HG02870 (cell line): ENCODE measurements at regions not wholly inside any gene's neighbourhood (a gene's known extent, or its start where the extent isn't known, plus 50 kb on each side); places are given as distances from the start of the nearest gene placed in this dataset.

Experiments used
- ATAC-seq: cut with Tn5 transposase; IDR thresholded peaks from one replicate; pipeline ENCODE4 v1.9.1; 2021; ENCODE audit warnings: mild to moderate bottlenecking, moderate library complexity; ENCODE audit not compliant: unreplicated experiment

DNA sequence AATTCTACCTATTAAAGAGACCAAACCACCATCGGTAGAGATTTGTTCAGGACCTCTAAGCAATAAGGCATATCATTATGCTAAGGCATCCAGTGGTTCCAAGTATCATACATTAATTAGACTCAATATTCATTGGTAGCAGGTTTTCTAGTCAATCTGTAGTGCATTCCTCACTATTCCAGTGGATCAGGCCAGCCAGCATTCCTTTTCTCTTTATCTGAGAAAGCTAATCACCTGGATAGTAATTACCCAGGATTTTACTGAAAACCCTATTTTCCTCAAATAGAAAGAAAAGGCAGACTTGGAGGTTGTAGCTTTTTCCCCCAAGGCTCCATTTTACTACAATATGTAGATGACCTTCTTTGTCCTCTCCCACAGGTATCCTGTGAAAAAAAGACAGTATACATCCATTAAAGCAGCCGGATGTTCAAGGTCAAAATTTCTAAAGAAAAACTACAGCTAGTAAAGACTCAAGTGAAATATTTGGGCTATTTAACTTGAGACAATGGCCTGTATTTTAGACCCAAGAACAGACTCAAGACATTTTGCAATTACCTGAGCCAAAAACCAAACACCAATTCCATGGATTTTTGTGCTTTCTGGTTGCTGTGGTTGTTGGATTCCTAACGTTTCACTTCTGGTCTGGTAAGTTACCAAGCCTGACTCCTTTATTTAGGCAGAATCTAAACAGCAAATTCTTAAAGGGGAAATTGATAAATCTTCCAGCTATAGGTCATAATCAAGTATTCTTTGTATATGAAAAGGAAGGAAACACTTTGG is 149.1 kb upstream of the MOCS1 start:
- no peak for ATAC-seq

GRCh38 chr6:40082278-40083043 is 148.2 kb upstream of the MOCS1 start:
- ATAC-seq = no peak

DNA sequence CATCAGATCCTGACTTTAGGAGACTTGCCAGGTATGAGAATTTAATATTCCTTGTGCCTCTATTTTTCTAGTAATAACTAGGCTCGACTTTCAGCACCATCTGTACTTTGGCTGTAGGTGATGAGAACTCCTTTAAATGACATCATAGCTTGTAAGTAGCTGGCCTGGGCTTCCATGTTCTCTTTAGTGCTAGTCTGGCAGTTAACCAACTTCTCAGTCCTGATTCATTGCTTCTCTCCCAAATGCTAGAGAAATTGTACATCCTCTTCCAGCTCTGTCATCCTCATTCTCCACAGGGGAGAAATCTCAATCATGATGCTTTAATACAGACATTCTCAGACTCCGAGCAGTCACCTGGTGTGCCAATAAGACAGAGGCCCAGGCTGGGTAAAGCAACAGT is 143.5 kb upstream of the MOCS1 start:
- ATAC-seq = no peak

DNA sequence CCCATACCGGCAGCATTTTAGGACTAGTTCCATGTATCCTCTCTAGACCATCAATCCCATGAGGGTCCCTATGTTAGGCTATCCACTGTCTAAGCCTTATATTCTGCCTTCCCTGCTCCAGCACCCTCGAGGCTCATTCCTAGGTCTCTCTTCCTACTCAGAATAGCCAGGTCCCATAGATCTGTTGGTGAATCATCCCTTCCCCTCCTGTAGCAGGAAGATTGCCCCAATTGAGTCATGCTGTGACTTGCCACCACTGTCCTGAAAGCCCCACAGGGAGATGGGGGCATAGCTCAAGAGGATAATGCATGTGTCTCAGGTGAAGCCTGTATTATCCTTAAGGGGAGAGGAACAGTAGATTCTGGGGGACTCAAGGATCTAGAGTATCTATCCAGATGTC is 143.1 kb upstream of the MOCS1 start:
- no peak for ATAC-seq

DNA sequence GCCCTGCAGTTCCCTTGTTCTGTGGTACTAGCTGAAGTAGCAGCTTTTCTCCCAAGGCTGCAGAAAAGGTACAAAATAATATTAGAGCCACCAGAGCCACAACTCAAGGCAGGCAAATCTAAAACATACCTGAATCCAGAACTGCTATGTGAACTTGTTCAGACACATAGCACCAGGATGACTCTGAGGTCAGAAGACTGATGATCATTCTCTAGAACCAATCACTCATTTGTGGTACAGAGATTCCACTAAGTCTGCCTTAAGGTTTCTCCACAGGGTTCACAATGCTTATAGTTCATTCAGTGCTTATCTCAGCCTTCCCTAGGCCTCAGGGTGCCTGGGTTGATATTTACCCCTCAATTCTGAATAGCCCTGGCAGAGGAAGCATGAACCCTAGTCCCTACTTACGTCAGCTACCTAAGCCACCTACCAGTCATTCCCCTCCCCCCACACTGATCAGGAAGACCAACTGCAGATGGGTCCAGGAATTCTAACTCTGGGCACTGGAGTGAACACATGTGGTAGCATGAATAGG is 140.9 kb upstream of the MOCS1 start:
- ATAC-seq = no peak

GRCh38 chr6:40074306-40075055 is 140.2 kb upstream of the MOCS1 start:
- ATAC-seq = no peak

- ATAC-seq = no peak
These were observed 132.1 kb upstream of the MOCS1 start for GRCh38 chr6:40066372-40066771.

DNA sequence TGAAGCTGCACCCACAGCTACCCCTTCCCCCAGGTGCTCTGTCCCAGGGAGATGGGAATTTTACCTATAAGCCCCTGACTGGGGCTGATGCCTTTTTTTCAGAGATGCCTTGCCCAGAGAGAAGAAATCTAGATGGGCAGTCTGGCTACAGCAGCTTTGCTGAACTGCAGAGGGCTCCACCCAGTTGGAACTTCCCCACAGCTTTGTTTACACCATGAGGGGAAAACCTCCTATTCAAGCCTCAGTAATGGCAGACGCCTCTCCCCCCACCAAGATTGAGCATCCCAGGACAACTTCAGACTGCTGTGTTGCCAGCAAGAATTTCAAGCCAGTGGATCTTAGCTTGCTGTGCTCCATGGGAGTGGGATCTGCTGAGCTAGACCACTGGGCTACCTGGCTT is 122.6 kb upstream of the MOCS1 start:
- ATAC-seq = no peak

GRCh38 chr6:40054602-40055001 is 120.3 kb upstream of the MOCS1 start:
- no peak for ATAC-seq

DNA sequence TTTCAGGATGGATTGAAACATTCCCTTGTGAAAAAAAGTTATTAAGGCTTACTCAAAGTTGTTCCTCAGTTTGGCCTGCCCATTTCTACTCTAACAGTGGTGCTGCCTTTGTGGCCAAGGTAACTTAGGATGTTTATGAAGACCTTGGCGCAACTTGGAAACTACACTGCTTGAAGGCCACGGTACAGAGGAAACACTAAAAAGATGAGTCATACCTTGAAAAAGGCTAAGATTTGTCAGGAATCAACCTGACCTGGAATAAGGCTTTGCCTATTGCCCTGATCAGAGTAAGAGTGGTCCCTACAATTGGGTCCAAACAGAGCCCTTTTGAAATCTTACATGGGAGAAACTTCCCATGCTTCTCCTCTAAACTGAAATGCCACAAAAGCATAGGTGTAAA is 119.9 kb upstream of the MOCS1 start:
- ATAC-seq = no peak

DNA sequence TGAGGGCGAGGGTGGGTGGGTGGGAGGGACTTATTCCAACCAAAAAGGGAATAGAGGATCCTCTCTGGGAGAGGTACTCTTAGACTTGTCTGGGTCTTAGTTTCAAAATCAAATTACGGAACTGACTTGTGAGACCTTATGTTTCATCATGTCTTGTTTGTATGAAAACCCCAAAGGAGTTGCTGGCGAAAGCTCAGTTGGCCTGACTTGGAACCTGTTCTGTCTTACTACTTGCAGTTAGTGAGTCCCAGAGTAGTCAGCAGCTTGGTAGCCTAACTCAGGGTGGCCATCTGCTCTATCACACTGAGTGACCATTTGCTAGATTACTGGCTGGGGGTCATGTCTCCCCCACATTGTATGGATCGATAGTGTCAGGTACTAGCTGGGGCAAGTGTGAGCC is 114.9 kb upstream of the MOCS1 start:
- ATAC-seq = no peak

DNA sequence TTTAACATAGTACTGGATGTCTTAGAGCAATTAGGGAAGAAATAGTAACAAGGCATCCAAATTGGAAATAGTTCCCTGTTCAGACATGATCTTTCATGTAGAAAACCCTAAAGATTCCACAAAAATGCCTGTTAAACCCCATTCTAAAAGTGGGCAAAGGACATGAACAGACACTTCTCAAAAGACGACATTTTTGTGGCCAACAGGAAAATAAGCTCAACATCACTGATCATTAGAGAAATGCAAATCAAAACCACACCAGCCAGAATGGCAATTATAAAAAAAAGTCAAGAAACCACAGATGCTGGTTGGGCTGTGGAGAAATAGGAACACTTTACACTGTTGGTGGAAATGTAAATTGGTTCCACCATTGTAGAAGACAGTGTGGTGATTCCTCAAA is 109.9 kb upstream of the MOCS1 start:
- ATAC-seq = no peak

DNA sequence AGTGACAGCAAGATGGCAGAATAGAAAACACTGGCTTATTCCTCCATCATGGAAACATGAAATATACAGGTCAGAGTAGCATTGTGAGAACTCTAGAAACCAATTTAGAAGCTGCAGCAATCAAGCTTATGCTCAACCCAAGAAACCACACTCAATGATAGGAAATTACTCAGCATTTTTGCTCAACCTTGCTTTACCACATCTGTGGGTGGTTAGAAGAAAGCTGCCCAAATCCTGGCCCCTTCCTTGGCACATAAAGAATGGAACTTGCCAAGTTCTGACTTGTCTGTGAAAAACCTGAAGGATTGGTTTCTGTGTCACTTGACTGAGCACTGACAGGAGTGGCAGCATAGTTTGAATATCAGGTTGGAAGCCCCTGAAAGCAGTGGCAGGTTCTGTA is 108.0 kb upstream of the MOCS1 start:
- ATAC-seq = no peak

DNA sequence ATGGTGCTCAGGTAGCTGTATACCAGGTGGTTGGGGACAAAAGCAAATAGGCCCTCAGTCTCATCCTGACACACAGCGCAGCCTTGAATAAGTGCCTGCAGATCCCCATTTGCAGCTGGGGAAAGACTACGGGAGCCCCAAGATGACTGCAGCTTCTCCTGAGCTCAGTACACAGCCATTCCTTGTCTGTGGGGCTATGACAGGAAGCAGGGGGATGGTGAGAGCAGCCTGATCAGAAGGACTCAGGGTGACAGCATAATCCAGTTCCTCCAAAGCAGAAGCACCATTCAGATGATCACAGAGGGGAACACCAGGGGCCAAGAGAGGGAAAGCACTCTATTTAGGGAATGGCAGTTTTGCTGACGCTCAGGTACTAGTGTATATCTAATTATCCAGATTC is 104.8 kb upstream of the MOCS1 start:
- no peak for ATAC-seq

DNA sequence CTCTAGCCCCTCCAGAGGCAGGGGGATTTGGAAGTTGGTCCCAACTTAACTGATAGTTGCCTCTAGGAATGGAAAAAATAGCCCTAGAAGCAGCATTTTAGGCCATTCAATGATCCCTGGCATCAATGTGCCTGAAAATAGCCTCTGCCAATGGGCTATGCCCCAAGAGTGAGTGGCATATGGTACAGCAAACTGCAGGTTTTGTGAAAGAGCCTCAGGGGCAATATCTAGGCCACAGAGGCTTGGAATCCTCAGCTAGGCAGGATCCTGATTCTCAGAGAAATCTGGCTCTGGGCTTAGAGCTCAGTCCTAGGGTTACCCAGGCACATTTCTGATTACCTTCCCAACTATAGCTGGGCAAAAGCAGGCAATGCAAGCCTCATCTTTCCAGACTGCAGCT is 104.4 kb upstream of the MOCS1 start:
- ATAC-seq = no peak

GRCh38 chr6:40037271-40037670 is 103.0 kb upstream of the MOCS1 start:
- no peak for ATAC-seq

GRCh38 chr6:40036186-40036585 is 101.9 kb upstream of the MOCS1 start:
- no peak for ATAC-seq

- ATAC-seq = no peak
These were observed 94.2 kb upstream of the MOCS1 start for GRCh38 chr6:40028449-40028848.

DNA sequence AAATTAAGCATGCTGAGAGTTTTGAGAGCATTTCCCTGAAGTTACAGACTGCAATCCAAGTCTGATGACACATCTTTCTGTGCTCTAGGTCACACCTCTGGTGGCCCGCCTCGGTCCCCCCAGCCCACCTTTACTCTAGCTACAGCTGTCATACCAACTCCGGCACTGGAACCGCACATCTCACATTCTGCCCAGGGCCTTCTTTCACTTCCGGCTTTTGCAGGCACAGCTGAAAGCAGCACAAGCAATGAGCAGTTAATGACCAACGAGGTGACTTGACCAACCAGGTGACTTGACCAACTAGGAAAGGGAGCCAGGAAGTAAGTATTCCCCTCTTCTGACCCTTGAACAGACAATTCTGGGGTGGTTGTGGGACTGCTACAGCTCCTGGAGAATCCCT is 88.6 kb upstream of the MOCS1 start:
- ATAC-seq = no peak

DNA sequence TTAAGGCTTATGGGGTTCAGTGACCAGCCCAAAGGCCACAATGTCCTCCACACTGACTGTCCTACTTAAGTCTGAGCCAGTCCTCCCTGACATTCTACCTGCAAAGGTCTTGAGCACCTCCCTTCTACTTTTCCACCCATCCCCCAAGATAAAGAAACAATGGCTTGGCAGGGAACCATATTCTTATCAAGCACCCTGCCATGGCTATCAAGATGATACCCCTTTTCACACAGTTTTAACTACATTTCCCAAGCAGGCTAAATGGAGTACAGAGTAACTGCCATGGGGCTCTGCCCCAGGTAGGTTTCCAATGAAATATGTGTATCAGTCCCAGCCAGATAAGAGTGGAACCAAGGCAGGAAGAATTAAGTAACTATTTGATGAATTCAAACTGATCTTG is 85.9 kb upstream of the MOCS1 start:
- no peak for ATAC-seq

DNA sequence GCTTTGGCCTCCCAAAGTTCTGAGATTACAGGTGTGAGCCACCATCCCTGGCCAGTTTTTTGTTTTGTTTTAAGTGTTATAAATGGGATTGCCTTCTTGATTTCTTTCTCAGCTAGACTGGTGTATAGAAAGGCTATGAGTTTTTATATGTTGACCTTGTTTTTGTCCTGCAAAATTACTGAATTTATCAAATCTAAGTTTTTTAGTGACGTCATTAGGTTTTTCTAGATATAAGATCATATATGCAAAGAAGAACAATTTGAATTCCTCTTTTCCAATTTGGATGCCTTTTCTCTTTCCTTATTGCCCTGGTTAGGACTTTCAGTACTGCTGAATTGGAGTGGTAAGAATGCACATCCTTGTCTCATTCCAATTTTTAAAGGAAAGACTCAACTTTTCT is 81.3 kb upstream of the MOCS1 start:
- ATAC-seq = no peak

DNA sequence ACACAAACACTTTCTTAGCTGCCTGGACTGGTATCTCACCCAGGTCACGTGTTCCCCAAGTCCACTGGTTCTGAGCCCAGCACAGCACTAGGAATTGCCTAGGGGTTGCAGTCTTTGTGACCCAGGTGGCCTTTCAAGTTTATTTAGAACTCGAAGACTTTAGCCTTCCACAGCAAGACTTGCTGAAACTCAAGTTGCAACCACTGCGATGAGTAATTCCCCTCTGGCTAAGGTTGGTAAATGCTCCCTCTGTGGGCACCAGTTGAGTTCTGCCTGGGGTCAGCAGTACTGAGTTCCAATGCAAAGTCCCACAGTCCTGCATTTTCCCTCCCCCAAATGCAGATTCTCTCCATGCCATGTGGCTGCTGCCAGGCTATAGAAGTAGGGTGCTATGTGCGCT is 77.6 kb upstream of the MOCS1 start:
- no peak for ATAC-seq
